Sigmoid colon (tissue), 3 donors: ENCODE measurements at regions not wholly inside any gene's neighbourhood (a gene's known extent, or its start where the extent isn't known, plus 50 kb on each side); places are given as distances from the start of the nearest gene placed in this dataset.

Source experiments
- CTCF ChIP-seq, 4 experiments: fragments of 450-650 bp in 3 of 4; fragments of 200-600 bp in 1 of 4; IDR thresholded peaks; one replicate each; pipeline ENCODE4 v1.5.1; 2016 to 2019; ENCODE audit warnings: antibody characterized with exemption in 4 of 4, mild to moderate bottlenecking in 3 of 4, moderate library complexity in 2 of 4
- POLR2A ChIP-seq, 2 donors: fragments of 450-650 bp; IDR thresholded peaks; one replicate each; pipeline ENCODE4 v1.6.1; 2016; ENCODE audit warnings: antibody characterized with exemption in 2 of 2, mild to moderate bottlenecking in 2 of 2, moderate library complexity in 2 of 2

GRCh38 chr13:109425821-109426689 lies 360.3 kb downstream of the IRS2 start:
- TF ChIP-seq CTCF (IDR thresholded peaks at IDR 0.05) (no peak), POLR2A (IDR thresholded peaks at IDR 0.05) (no peak)
